ENCODE measurements at regions not wholly inside any gene's neighbourhood (a gene's known extent, or its start where the extent isn't known, plus 50 kb on each side); places are given as distances from the start of the nearest gene placed in this dataset.
"Not testable (repeated sequence)": the region's sequence is repeated elsewhere in the genome, so short reads cannot be mapped to it uniquely, and the experiment has no call there.

DNA sequence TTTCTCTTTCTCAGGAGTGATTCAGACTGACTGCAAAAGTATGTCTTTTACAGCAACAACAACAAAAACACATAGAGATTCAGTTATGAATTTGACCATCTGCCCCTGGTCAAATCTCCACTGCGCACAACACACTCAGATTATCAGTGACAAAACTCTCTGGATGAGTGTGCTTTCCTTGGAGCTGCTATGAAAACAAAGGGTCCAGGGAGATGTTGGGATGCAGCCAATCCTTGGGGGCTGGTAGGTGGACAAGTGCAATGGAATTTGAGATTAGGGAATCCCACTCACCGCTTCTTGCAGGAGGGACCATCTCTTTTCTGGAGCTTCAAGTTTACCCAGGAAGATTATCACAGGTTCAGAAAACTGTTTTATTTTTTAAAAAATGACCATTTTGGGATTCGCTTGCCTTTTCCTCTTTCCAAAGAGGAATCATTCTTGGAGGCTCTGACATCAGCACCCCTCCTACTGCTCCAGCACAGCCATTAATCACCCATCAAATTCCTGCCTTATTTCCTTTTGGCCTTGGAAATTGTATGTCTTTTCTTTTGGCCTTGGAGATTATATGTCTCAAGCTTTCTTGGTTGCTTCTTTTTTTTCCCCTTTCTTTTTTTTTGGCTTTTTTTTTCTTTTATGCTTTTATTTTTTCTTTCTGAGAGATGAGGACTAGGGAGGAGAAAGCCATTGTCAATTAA is 311.8 kb downstream of the TSHZ3 start:
- DNase-seq (ENCODE audit: low read depth in 2 of 2), result no peak

- DNase-seq (ENCODE audit: low read depth in 2 of 2), result not testable (repeated sequence)
Measured at GRCh38 chr19:31031455-31031854, 317.8 kb downstream of the TSHZ3 start.

DNA sequence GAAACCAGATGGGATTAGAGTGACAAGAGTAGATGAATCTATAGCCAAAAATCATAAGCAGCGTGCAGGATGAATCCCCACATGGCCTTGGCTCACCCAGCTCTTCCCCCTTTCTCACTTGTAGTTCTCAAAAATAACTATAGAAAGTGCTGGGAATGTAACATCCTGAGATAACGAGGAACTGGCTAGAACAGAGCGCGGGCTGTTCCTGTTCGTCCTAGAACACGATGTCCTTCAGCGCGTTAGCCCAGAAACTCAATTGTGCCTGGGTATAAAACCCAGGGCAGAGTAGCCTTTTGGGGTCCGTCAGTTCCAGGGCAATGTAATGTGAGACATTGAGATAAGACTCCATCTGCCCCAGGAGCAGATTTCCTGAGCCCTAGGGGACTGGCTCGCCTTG is 326.2 kb downstream of the TSHZ3 start:
- DNase-seq (ENCODE audit: low read depth in 2 of 2), result no peak

DNA sequence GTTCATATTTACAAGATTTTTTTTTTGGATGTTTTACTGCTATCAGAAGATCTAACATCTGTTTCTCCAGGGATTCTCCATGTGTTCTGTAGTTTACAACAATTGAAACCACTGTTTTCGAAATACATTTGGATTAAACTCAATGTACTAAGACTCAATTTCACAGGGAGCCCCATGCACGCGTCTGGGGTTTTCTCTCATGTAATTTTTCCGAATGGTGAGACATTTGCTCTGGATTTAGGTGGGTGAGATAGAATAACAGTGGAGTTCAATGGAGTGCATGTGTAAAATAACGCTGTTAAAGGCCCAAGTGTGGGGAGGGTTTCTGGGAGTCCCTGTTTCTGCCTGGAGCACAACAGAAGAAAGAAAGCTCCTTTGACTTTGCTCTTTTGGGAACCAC is 330.3 kb downstream of the TSHZ3 start:
- DNase-seq (ENCODE audit: low read depth in 2 of 2), result no peak

DNA sequence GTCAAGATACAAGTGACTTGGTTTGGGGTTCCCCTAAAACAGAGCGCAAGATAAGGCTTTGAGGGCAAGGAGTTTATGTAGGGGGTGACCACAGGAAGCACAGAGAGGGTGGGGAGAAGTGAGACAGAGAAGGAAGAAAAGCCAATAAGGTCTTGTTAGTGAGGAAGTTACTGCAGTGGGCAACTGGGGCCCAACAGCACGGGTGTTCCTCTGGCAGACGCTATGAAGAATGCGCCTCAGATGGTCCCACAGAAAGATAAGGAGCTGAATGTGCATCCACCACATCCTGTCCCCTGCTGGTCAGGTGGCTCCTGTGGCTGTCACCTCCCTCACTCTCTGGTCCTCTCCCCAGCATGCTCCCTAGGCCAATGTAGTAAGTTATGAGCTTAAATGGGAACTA is 333.5 kb downstream of the TSHZ3 start:
- no peak for DNase-seq (ENCODE audit: low read depth in 2 of 2)

DNA sequence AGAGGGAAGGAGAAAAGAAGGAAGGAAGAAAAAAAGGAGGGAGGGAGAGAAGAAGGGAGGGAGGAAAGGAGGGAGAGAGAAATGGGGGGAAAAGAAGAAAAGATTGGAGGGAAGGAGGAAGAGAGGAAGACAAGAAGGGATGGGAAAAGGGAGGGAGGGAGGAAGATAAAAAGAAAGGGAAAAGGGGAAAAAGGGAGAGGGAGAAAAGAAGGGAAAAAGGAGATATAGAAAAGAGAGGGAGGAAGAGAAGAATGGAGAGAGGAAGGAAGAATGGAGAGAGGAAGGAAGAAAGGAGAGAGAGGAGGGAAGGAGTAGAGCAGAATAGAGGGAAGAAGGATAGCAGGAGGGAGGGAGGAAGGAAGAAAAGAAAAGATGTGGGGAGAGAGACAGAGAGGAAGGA is 334.6 kb downstream of the TSHZ3 start:
- DNase-seq (ENCODE audit: low read depth in 2 of 2), result no peak

GRCh38 chr19:31013384-31014020 is 335.7 kb downstream of the TSHZ3 start:
- DNase-seq (ENCODE audit: low read depth in 2 of 2), result no peak

- no peak for DNase-seq (ENCODE audit: low read depth in 2 of 2)
Measured at GRCh38 chr19:31002518-31003244, 346.6 kb downstream of the TSHZ3 start.

DNA sequence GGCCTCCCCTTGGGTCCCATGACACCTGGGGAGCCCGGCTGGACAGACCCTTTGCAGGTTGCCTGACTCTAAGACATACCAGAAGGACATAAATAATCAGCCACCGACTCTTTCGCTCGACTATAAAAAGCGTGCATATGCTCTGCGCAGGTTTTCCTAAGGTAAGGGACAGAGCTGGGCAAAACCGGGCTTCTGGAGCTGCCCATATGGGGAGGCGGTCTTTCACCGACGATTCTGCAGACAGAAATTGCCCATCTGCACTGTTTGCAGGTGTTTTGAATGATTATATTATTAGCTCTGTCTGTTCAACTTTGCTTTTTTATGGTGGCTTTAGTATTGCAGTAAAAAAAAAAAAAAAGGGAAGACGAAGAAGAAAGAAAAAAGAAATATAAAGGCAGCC is 347.2 kb downstream of the TSHZ3 start:
- no peak for DNase-seq (ENCODE audit: low read depth in 2 of 2)

GRCh38 chr19:31000913-31001312 is 348.3 kb downstream of the TSHZ3 start:
- no peak for DNase-seq (ENCODE audit: low read depth in 2 of 2)

DNA sequence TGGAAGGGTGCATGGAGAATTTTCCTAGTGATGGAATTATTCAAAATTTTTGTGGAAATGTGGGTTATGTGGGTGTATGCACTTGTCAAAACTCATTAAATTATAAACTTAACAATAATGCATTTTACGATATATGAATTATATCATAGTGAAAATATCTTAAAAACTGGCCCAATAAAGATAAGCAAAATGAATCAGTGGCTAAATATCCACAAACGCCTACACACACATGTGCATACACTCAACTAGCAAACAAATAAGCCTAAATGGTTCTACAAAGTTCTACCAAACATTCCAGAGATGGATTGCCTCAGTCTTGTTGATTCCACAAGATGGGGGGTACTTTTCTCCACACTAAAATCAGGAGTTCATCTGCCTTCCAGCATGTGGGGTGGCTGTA is 349.5 kb downstream of the TSHZ3 start:
- no peak for DNase-seq (ENCODE audit: low read depth in 2 of 2)

GRCh38 chr19:30997222-30997621 is 352.0 kb downstream of the TSHZ3 start:
- no peak for DNase-seq (ENCODE audit: low read depth in 2 of 2)

DNA sequence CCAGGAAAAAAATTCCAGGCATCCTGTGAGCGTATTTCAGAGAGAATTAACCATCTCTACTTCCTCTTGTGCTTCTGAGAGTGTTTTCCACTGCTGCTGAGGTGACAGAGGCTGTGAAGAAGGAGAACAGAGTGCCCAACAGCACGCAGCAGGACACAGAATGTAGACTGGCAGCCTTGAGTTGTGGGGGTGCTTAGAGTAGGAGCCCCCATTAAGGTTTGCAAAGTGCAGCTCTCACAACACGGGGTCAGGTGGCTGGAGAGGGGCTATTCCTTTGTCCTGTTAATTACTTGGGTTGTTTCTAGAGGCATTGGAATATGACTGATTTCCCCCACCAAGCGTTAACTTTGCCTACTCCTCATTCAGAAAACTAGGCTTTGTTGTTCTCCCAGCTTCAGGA is 370.6 kb downstream of the TSHZ3 start:
- DNase-seq (ENCODE audit: low read depth in 2 of 2), result no peak

- DNase-seq (ENCODE audit: low read depth in 2 of 2), result no peak
Measured at GRCh38 chr19:30969591-30969990, 379.6 kb downstream of the TSHZ3 start.

- no peak for DNase-seq (ENCODE audit: low read depth in 2 of 2)
Measured at GRCh38 chr19:30968841-30969399, 380.3 kb downstream of the TSHZ3 start.

- no peak for DNase-seq (ENCODE audit: low read depth in 2 of 2)
Measured at GRCh38 chr19:30968210-30968609, 381.0 kb downstream of the TSHZ3 start.

DNA sequence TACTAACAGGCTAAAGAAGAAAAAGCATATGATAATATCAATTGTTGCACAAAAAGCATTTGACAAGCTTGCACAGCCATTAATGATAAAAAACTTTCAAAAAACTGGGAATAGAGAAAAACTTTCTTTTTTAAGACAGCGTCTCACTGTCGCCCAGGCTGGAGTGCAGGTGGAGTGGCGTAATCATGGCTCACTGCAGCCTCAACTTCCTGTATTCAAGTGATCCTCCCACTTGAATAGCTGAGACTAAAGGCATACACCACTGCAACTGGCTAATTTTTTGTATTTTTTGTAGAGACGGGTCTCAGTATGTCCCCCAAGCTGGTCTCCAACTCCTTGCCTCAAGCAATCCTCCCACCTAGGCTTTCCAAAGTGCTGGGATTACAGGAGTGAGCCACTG is 382.8 kb downstream of the TSHZ3 start:
- no peak for DNase-seq (ENCODE audit: low read depth in 2 of 2)

- no peak for DNase-seq (ENCODE audit: low read depth in 2 of 2)
Measured at GRCh38 chr19:30959011-30959410, 390.2 kb downstream of the TSHZ3 start.

DNA sequence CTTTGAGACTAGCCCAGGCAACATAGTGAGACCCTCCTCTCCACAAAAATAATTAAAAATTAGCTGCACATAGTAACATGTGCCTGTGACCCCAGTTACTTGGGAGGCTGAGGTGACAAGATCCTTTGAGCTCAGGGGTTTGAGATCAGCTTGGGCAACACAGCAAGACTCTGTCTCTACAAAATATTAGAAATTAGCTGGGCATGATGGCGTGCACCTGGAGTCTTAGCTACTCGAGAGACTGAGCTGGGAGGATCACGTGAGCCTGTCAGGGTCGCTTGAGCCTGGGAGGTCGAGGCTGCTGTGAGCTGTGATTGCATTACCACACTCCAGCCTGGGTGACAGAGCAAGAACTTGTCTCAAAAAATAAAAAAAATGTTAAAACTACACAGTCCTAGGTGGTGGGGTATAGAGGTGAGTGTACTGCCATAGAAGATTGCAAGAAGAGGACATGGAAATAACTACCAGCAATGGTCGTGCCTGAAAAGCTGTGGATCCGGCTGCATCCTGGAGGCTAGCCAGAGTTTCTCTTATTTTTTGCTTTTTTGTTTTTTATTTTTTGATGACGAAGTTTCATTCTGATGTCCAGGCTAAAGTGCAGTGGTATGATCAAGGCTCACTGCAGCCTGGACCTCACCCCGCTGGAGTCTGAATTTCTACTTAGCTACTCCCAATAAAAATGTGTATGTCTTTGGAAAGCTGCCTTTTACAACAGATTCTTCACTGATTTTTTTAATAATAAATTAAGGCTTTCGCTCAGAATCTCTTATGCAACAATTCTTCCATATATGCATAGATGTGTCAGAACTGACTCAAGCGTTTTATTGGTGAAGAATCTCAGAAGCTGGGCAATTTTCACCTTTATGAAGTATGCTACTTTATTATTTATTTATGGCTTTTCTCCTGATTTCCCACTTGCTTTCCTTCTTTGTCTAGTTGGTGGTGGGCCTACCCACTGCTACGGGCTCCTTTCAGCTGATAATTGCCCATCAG is 393.8 kb downstream of the TSHZ3 start:
- no peak for DNase-seq (ENCODE audit: low read depth in 2 of 2)

DNA sequence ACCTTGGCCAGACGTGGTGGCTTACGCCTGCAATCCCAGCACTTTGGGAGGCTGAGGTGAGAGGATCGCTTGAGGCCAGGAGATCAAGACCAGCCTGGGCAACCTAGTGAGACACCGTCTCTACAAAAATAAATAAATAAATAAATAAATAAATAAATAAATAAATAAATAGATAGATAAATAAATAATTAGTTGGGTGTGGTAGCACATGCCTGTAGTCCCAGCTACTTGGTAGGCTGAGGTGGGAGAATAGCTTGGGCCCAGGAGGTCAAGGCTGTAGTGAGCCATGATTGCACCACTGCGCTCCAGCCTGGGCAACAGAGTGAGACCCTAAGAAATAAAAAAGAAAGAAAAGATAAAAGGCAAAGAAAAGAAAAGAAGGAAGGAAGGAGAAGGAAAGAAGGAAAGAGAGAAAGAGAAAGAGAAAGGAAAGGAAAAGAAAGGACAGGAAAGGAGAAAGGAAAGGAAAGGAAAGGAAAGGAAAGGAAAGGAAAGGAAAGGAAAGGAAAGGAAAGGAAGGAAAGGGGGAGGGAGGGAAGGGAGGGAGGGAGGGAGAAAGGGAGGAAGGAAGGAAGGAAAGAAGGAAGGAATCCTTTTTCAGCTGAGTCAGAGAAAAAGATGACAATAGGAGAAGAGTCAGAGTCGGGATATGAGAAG is 404.8 kb downstream of the TSHZ3 start:
- DNase-seq (ENCODE audit: low read depth in 2 of 2), result not testable (repeated sequence)
